BE2C (cell line): ENCODE measurements at regions not wholly inside any gene's neighbourhood (a gene's known extent, or its start where the extent isn't known, plus 50 kb on each side); places are given as distances from the start of the nearest gene placed in this dataset.
"Not testable (repeated sequence)": the region's sequence is repeated elsewhere in the genome, so short reads cannot be mapped to it uniquely, and the experiment has no call there.

Source experiments
- DNase-seq: peaks from one replicate; pipeline ENCODE4 v3.0.0-alpha.2; 2020
- H3K27me3 ChIP-seq: fragments of 250-450 bp; sonication (Bioruptor Pico); 2 replicates; pipeline ENCODE4 v1.5.1; 2020; ENCODE audit warnings: mild to moderate bottlenecking
- H3K36me3 ChIP-seq: fragments of 250-450 bp; sonication (Bioruptor Pico); 2 replicates; pipeline ENCODE4 v1.5.1; 2020; ENCODE audit warnings: mild to moderate bottlenecking
- H3K4me1 ChIP-seq: fragments of 250-450 bp; sonication (Bioruptor Pico); 2 replicates; pipeline ENCODE4 v1.5.1; 2020
- H3K4me3 ChIP-seq: 2 replicates; pipeline ENCODE4 v1.5.1; 2011; ENCODE audit warnings: low read depth, low read length
- H3K9me3 ChIP-seq: fragments of 250-450 bp; sonication (Bioruptor Pico); 2 replicates; pipeline ENCODE4 v1.5.1; 2020
- TF ChIP-seq, protein P1 (sequence below): IDR thresholded peaks from 2 replicates; pipeline ENCODE4 v1.5.1; 2012; ENCODE audit warnings: mild to moderate bottlenecking, low read depth, low read length

DNA sequence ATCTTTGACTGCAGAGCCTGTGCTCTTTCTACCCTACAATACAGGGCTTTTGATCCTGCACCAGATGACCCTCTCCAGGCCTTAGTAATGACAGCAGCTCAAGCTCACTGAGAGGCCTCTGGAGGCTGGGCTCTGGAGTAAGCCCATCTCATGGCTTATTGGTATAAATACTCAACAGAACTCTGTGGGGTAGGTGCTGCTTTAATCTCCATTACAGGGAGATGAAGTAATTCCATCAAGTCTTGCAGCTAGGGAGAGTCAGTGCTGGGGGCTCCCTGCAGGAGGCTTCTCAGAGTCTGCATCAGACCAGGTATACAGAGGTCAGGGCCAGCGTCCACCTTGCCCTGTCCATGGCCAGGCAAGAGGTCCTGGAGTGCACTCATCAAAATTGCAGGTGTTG, 89.2 kb upstream of the SLC6A11 start:
- Histone ChIP-seq H3K9me3 (no peaks in the 10 kb centered on the region), H3K4me1 (no peaks in the 10 kb centered on the region), H3K4me3 (no peak overlapping the region), H3K36me3 (no peaks in the 10 kb centered on the region), H3K27me3 (no peaks in the 10 kb centered on the region)
- DNase-seq = no peak
- TF ChIP-seq, protein P1, sequence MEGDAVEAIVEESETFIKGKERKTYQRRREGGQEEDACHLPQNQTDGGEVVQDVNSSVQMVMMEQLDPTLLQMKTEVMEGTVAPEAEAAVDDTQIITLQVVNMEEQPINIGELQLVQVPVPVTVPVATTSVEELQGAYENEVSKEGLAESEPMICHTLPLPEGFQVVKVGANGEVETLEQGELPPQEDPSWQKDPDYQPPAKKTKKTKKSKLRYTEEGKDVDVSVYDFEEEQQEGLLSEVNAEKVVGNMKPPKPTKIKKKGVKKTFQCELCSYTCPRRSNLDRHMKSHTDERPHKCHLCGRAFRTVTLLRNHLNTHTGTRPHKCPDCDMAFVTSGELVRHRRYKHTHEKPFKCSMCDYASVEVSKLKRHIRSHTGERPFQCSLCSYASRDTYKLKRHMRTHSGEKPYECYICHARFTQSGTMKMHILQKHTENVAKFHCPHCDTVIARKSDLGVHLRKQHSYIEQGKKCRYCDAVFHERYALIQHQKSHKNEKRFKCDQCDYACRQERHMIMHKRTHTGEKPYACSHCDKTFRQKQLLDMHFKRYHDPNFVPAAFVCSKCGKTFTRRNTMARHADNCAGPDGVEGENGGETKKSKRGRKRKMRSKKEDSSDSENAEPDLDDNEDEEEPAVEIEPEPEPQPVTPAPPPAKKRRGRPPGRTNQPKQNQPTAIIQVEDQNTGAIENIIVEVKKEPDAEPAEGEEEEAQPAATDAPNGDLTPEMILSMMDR = no peak

DNA sequence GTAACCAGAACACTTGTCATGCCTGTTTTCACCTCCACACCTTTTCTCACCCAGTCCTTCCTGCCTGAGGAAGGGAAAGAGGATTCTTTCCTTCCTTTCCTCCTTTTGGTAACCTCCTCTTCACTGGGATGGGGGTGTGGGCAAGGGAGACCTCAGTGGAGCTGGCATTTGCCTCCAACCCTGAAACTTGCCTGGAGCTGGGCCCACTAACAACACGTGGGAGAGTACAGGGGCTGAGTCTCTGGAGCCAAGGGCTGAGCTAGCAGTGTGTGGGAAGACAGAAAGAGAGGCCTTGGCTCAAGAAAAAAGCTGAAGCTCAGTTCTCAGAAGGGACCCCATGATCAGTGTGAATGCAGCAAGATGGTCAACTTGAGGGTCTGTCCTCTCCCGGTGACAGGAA, 86.6 kb upstream of the SLC6A11 start:
- Histone ChIP-seq H3K27me3 (no peaks in the 10 kb centered on the region), H3K9me3 (no peaks in the 10 kb centered on the region), H3K4me3 (no peak overlapping the region), H3K4me1 (no peaks in the 10 kb centered on the region), H3K36me3 (no peaks in the 10 kb centered on the region)
- DNase-seq = no peak
- TF ChIP-seq, protein P1 = no peak

DNA sequence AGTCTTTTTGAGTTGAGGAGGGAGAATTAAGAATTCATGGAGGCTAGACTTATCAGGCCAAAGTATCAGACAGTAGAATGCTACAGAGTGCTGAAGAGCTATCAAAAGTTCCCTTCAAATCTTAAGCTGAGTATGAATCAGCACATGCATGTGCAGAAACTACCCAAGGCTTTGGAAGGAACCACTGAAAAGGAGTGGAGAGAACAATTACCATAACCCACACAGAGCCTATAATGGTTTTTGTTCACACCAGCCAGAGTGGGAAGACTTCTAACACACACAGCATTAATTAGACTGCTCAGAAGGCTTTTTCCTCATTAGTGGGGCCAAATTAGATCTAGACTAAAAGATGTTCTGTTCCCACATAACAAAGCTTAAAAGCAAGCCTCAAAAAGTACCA, 83.7 kb upstream of the SLC6A11 start:
- no peak for DNase-seq
- TF ChIP-seq, protein P1 = no peak

DNA sequence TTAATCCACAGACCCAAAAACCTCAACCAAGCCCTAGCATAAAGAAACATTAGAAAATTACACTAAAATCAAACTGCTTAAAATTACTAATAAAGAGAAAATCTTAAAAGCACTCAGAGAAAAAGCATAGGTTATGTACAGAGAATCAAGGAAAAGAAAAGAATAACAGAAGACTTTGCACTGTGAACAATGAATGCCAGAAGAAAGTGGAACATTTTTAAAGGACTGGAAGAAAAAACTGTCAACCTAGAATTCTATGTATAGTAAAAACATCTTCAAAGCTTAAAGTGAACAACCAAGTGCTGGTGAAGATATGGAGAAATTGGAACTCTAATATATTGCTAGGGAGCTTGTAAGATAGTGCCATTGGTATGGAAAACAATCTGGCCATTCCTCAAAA, 82.7 kb upstream of the SLC6A11 start:
- Histone ChIP-seq H3K4me1 (no peaks in the 10 kb centered on the region), H3K36me3 (no peaks in the 10 kb centered on the region), H3K9me3 (no peaks in the 10 kb centered on the region), H3K4me3 (no peak overlapping the region), H3K27me3 (no peaks in the 10 kb centered on the region)
- DNase-seq = no peak
- TF ChIP-seq, protein P1 = no peak

More for the DNA sequence above, 83.7 kb upstream of the SLC6A11 start:
- Histone ChIP-seq H3K36me3 (no peaks in the 10 kb centered on the region), H3K27me3 (no peaks in the 10 kb centered on the region), H3K4me1 (no peaks in the 10 kb centered on the region), H3K4me3 (no peak overlapping the region), H3K9me3 (no peaks in the 10 kb centered on the region)

DNA sequence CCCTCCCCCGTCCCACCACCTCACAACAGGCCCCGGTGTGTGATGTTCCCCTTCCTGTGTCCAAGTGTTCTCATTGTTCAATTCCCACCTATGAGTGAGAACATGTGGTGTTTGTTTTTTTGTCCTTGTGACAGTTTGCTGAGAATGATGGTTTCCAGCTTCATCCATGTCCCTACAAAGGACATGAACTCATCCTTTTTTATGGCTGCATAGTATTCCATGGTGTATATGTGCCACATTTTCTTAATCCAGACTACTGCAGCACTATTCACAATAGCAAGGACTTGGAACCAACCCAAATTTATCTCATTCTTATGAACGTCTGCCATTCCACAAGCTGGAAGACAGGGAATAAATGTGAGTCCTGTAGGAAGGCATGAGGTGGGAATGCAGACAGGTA, 79.6 kb upstream of the SLC6A11 start:
- not testable (repeated sequence) for H3K4me3 ChIP-seq, DNase-seq, H3K27me3 ChIP-seq, H3K9me3 ChIP-seq, H3K36me3 ChIP-seq, H3K4me1 ChIP-seq

DNA sequence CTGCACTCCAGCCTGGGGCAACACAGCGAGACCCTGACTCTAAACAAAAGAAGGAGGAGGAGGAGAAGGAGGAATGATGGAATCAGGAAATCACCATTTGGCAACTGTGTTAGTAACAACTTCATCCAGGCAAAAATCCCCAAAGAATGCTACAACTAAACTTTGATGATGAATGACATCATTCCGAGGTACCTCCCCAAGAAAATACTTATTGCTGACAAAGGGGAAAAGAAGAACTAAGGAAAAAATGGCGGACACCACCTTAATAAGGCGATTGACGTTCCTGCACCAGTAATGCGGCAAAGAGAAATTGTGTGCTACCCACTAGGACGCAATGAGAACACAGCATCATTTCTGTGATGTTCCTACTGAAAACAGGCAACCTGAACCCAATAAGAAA, 78.2 kb upstream of the SLC6A11 start:
- Histone ChIP-seq H3K9me3 (no peaks in the 10 kb centered on the region), H3K4me1 (no peaks in the 10 kb centered on the region), H3K27me3 (no peaks in the 10 kb centered on the region), H3K4me3 (no peak overlapping the region), H3K36me3 (no peaks in the 10 kb centered on the region)
- TF ChIP-seq, protein P1 = no peak
- no peak for DNase-seq
